K562 (cell line): ENCODE measurements at regions not wholly inside any gene's neighbourhood (a gene's known extent, or its start where the extent isn't known, plus 50 kb on each side); places are given as distances from the start of the nearest gene placed in this dataset.

Experiments used
- MEIS2 ChIP-seq: fragments of 450-650 bp; IDR thresholded peaks from 2 replicates; pipeline ENCODE4 v1.6.1; 2014; ENCODE audit warnings: mild to moderate bottlenecking; ENCODE audit not compliant: partially characterized antibody
- TF ChIP-seq, protein P1 (sequence below), 2 experiments: fragments of 450-650 bp in 1 of 2; sonication (generic) in 1 of 2; formaldehyde crosslinking in 1 of 2; IDR thresholded peaks; 2 replicates each; pipeline versions ENCODE4 v1.7.1 to v1.9.0; 2016 to 2022; ENCODE audit warnings: inconsistent platforms in 1 of 2, mild to moderate bottlenecking in 1 of 2, missing genetic modification reagents in 1 of 2

DNA sequence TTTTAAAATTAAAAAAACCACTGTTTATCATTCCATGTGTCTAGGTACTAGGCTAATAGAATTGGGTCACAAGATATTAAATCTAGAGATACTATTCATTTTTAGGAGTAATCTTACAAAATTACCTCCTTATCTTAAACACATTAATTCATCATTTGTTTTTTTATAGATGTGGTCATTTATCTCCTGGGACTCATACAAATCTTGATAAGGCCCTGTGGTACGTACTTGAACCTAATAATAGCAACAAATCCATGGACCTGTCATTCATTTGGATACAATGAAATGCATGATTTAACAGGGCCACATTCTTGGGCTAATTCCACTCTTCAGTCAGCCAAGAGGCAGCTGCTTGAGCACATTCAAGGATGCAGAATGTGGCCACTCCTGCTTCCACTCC, 66.4 kb upstream of the MARCHF11 start (continued):
- TF ChIP-seq, protein P1, sequence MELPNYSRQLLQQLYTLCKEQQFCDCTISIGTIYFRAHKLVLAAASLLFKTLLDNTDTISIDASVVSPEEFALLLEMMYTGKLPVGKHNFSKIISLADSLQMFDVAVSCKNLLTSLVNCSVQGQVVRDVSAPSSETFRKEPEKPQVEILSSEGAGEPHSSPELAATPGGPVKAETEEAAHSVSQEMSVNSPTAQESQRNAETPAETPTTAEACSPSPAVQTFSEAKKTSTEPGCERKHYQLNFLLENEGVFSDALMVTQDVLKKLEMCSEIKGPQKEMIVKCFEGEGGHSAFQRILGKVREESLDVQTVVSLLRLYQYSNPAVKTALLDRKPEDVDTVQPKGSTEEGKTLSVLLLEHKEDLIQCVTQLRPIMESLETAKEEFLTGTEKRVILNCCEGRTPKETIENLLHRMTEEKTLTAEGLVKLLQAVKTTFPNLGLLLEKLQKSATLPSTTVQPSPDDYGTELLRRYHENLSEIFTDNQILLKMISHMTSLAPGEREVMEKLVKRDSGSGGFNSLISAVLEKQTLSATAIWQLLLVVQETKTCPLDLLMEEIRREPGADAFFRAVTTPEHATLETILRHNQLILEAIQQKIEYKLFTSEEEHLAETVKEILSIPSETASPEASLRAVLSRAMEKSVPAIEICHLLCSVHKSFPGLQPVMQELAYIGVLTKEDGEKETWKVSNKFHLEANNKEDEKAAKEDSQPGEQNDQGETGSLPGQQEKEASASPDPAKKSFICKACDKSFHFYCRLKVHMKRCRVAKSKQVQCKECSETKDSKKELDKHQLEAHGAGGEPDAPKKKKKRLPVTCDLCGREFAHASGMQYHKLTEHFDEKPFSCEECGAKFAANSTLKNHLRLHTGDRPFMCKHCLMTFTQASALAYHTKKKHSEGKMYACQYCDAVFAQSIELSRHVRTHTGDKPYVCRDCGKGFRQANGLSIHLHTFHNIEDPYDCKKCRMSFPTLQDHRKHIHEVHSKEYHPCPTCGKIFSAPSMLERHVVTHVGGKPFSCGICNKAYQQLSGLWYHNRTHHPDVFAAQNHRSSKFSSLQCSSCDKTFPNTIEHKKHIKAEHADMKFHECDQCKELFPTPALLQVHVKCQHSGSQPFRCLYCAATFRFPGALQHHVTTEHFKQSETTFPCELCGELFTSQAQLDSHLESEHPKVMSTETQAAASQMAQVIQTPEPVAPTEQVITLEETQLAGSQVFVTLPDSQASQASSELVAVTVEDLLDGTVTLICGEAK (IDR thresholded peaks at IDR 0.05), result no peak
- TF ChIP-seq, protein P1 (CRISPR knock-in tag; IDR thresholded peaks at IDR 0.05), result no peak
- no peak for TF ChIP-seq MEIS2
